Hepatocyte (in vitro differentiated cells): ENCODE measurements at regions not wholly inside any gene's neighbourhood (a gene's known extent, or its start where the extent isn't known, plus 50 kb on each side); places are given as distances from the start of the nearest gene placed in this dataset.

Experiments
- EZH2 ChIP-seq: fragments of 200-600 bp; sonication (generic); IDR thresholded peaks from 2 replicates; pipeline ENCODE4 v1.6.1; 2016; ENCODE audit warnings: antibody characterized with exemption, mild to moderate bottlenecking, borderline replicate concordance
- EZH2phosphoT487 ChIP-seq: fragments of 200-600 bp; sonication (generic); IDR thresholded peaks from one replicate; pipeline ENCODE4 v1.6.1; 2018; ENCODE audit warnings: antibody characterized with exemption, mild to moderate bottlenecking, low read depth, moderate library complexity; ENCODE audit not compliant: unreplicated experiment, severe bottlenecking
- TF ChIP-seq, protein P1 (sequence below): fragments of 200-600 bp; sonication (generic); IDR thresholded peaks from 2 replicates; pipeline ENCODE4 v1.5.1; 2016; ENCODE audit warnings: antibody characterized with exemption, mild to moderate bottlenecking; ENCODE audit not compliant: poor library complexity

DNA sequence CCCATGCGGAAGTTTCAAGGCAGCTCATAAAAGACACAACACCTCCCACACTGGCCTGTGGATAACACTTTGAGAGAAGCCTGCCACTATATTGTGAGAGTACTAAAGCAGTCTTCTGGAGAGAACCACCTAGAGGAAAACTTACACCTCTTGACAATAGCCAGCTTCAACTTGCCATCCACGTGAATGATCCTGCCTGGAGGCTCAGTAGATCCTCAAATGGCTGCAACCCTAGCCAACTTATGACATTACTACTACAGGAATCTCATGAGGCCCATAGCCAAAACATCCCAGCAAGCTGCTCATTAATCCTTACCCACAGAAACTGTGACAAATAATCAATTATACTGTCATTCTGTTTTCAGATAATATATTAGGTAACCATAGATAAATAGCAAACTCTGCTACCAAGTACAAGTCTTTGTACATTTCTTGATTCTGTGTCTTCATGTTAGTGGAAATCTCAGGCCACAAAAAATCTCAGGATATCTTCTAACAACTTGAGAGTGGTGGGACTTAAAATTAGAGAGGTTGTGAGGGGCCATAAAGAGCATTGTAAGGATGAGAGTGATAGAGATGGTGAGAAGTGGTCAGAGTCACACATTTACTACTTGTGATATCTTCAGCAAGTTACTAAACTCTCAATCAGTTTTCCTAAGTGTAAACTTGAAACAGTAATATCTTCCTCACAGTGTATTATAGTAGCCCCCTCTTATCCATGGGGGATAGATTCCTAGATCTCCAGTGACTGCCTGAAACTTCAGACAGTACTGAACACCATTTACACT, 368.0 kb downstream of the C12orf50 start:
- TF ChIP-seq, protein P1, sequence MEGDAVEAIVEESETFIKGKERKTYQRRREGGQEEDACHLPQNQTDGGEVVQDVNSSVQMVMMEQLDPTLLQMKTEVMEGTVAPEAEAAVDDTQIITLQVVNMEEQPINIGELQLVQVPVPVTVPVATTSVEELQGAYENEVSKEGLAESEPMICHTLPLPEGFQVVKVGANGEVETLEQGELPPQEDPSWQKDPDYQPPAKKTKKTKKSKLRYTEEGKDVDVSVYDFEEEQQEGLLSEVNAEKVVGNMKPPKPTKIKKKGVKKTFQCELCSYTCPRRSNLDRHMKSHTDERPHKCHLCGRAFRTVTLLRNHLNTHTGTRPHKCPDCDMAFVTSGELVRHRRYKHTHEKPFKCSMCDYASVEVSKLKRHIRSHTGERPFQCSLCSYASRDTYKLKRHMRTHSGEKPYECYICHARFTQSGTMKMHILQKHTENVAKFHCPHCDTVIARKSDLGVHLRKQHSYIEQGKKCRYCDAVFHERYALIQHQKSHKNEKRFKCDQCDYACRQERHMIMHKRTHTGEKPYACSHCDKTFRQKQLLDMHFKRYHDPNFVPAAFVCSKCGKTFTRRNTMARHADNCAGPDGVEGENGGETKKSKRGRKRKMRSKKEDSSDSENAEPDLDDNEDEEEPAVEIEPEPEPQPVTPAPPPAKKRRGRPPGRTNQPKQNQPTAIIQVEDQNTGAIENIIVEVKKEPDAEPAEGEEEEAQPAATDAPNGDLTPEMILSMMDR, result no peak
- TF ChIP-seq EZH2phosphoT487 (no peak), EZH2 (no peak)
